ENCODE measurements at regions not wholly inside any gene's neighbourhood (a gene's known extent, or its start where the extent isn't known, plus 50 kb on each side); places are given as distances from the start of the nearest gene placed in this dataset.
"Not testable (repeated sequence)": the region's sequence is repeated elsewhere in the genome, so short reads cannot be mapped to it uniquely, and the experiment has no call there.

DNA sequence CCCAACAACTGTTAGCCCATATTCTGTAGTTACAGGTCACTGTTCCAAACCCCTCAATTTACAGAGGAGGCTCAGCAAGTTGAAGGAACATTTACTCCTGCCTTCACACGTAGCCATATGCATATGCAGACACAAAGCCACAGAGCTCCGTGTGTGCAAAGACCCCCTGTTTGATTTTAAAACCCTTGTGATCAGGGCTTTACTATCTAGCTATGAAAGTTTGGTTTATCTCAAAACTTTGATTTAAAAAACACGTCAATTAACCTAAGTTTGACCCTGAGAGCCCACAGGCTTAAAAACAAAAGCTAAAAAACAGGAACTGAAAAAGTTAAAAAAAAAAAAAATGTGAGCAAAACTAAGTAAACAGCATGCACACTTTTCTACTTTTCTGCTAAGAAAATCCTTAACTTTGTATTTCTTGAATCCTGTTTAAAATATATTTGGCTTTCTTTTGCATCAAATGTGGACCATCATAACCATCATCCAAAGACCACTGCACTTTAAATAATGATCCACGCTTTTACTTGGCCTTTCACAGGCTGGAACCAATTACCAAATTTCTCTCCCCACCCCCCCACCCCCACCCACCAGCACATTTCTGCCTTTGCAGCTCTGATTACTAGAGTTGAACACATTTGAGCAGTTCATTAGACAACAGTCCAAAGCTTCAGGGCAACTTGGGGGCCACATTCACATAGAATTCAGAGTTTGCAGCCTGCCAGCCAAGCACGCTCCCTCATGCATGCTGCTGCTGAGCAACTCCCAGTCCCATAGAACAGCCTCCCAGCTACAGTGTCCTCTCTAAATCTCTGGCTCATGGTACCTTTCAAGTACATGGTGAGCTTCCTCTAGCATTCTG is 128.8 kb upstream of the MAP3K1 start:
- no peak for DNase-seq (ENCODE audit: low read depth in 3 of 3)

DNA sequence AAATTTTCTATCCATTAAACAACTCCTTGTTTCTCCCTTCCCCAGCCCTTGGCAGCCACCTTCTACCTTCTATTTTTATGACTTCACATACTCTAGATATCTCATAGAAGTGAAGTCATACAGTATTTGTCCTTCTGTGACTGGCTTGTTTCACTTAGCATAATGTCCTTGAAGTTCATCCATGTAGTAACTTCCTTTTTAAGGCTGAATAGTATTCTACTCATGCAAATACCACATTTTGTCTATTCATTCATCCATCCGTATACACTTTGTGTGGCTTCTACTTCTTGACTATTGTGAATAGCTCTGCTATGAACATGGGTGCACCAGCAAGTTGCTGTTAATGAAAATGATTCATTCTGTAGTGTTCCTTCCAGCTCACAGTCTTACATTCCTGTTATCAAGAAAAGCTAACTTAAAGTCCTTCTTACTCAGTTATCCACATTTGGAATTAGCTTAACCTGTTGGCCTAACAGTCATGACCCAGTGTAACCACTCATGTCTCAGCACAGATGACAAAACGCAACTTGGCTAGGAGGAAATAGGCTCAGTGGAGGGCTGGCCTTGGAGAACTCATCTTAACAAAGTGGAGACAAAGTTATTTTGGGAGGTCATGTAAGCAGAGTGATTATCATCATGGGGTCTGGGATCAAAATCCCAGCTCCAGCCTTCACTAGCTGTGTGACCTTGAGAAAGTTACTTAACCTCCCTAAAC is 129.7 kb upstream of the MAP3K1 start:
- DNase-seq (ENCODE audit: low read depth in 3 of 3) = no peak

DNA sequence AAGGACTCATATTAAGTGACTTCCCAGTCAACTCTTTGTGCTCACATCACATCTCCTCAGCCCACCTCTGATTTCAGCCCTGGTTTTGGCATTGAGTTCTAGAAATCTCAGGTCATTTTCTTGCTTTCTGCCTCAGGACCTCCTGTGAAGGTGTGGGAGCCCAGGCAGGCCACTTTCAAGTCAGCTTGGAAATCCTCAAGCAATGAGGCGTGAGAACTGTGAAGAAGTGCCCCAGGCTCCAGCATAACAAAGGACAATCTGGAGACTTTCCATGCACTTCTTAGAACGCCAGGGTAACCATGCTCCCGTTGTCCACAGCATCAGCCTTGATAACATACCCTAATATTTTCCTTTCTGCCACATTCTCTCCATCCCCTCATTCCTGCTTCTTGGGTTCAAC is 131.2 kb upstream of the MAP3K1 start:
- DNase-seq (ENCODE audit: low read depth in 3 of 3) = no peak

GRCh38 chr5:56683733-56684132 is 131.6 kb upstream of the MAP3K1 start:
- no peak for DNase-seq (ENCODE audit: low read depth in 3 of 3)

DNA sequence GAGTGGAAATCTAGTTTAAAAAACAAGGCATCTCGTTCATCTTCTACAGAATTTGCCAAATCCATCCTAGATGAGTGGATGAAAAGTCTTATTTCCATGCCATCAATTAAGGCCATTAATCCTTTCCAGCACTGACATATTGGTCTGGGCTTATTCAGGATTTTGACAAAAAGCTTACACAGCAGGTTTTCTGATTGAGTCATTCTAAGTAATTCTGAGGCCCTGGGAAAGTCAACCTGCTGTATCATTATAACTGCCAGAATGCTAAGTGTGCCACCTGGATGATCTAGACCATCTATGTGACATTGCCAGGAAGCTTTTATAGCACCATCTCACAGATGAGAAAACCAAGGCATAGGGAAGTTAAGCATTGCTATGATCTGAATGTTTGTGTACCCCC is 132.1 kb upstream of the MAP3K1 start:
- no peak for DNase-seq (ENCODE audit: low read depth in 3 of 3)

DNA sequence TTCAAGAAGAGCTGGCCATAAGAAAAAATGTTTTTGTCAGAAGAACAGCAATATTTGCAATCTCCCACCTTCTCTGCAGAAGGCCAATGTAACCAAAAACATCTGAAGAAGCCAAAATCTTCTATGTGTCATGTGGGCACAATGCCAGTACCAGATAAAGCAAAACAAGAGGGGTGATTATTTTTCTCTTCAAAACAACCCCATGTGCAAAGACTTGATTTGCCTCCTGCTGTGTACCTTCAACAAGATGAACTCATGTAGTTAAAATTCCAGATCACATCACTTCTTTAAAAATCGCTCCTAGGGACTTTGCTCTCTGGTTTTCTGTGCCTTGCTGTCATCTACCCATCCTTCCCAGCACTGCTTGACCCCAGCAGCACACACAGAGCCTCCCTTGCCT is 134.0 kb upstream of the MAP3K1 start:
- no peak for DNase-seq (ENCODE audit: low read depth in 3 of 3)

GRCh38 chr5:56680731-56681130 is 134.6 kb upstream of the MAP3K1 start:
- DNase-seq (ENCODE audit: low read depth in 3 of 3) = no peak

DNA sequence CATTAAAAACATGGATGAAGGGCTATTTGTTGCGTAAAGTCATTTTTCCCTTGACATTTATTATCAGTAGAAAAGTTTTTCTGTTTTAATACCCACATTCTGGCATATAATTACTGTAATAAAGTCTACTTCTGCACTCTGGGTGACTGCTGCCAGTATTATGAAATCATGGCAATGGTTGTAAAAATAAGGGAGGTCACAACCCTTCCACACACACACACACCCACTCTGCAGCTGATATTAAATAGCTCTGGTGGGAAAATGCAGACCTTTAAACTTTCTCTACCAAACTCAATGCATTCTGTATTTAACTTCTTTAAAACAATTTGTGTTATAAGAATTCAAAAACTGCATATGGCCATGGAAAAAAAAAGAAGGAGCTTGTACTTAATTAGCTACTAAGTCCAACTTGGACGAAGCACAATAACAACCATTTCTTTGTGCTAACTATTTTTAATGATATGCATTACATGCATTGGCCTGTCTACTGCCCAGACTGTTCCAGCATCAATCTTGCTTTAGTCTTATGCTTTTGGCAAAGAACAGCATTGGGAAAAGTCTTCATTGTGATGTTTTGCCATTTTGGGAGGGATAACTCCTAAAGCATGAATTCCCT is 137.6 kb upstream of the MAP3K1 start:
- DNase-seq (ENCODE audit: low read depth in 3 of 3) = no peak

- no peak for DNase-seq (ENCODE audit: low read depth in 3 of 3)
Observed at GRCh38 chr5:56676091-56676768, 139.1 kb upstream of the MAP3K1 start.

DNA sequence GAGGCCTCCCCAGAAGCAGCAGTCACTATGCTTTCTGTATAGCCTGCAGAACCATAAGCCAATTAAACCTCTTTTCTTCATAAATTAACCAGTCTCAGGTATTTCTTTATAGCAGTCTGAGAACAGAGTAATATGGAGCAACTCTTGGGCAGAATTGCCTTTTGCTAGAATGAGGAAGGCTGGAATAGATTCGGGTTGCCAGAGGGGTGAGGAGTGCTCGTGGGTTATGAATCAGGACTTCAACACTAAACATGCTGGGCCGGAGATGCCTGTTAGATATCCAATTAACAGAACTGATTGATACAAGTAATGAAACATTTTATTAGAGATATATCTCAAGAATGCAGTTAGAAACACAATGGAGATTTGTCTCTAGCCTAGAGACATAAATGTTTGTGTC is 140.9 kb upstream of the MAP3K1 start:
- no peak for DNase-seq (ENCODE audit: low read depth in 3 of 3)

DNA sequence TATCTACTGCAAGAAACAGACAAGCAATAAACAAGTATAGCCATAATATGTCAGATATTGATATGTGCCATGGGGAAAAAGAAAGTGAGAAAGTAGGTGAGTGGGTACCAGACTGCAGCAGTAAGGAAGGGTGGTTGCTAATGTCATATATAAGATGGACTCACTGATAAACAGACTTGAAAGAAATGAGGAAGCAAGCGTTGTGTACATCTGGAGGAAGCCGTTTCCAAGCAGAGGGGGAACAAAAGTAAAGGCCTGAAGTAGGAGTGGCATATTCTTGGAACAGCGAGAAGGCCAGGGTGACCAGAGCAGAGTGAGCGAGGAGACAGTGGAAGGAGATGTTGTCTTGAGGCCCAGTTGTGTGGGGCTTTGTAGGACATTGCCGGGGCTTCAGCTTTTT is 142.2 kb upstream of the MAP3K1 start:
- no peak for DNase-seq (ENCODE audit: low read depth in 3 of 3)

DNA sequence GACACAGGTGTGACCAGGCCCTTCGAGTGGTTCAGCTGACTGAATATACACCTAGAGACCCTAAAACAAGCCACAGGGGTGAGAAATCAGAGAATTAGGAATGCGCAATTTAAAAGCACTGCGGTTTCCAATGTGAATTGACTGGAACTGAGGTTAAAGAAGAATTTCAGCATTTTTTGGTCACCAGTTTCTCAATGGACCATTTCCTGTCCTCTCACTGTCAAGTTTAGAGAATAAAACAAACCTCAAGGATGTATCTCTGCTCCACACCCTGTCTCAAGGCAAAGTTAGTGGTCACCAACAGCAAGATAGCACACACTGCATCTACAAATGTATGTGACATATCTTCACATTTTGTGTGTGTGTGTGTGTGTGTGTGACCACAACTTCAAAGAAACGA is 143.8 kb upstream of the MAP3K1 start:
- DNase-seq (ENCODE audit: low read depth in 3 of 3) = no peak

GRCh38 chr5:56670916-56671315 is 144.4 kb upstream of the MAP3K1 start:
- DNase-seq (ENCODE audit: low read depth in 3 of 3) = no peak

GRCh38 chr5:56669534-56670483 is 145.5 kb upstream of the MAP3K1 start:
- DNase-seq (ENCODE audit: low read depth in 3 of 3) = peak; percentile 20 to 33 (median 23)

- DNase-seq (ENCODE audit: low read depth in 3 of 3) = no peak
Observed at GRCh38 chr5:56668996-56669395, 146.4 kb upstream of the MAP3K1 start.

DNA sequence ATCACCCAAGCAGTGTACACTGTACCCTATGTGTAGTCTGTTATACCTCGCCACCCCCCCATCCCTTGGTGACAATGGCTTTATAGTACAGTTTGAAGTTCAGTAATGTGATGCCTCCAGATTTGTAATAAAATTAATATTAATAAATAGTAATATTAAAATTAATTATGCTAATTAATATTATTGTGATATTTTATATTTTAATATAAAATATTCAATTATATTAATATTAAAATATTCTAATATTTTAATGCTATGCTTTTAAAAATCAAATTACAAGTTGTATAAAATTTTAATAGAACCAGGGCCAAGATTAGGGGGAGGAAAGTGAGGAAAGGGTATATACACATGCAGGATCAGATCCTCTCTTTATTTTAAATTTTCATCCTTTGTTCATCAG is 147.7 kb upstream of the MAP3K1 start:
- no peak for DNase-seq (ENCODE audit: low read depth in 3 of 3)

GRCh38 chr5:56666901-56667300 is 148.4 kb upstream of the MAP3K1 start:
- no peak for DNase-seq (ENCODE audit: low read depth in 3 of 3)

GRCh38 chr5:56665117-56665516 is 150.2 kb upstream of the MAP3K1 start:
- not testable (repeated sequence) for DNase-seq (ENCODE audit: low read depth in 3 of 3)

DNA sequence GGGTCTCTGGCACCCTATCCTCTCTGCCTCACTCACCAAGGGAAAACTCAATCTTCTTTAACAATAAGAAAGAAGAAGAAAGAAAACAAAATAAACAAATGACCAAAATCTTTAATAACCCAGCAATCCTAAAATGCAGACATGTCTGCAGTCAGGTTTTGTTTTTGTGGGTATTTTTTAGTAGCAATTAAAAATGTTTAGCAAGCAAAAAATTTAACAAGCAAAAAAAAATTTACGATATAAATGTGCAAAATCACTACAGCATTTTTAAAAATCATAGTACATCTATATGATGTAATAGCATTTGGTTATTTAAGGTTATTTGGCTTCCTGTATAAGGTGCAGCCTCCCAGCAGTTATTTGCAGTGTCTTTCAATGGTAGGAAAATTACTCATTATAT is 151.3 kb upstream of the MAP3K1 start:
- DNase-seq (ENCODE audit: low read depth in 3 of 3) = no peak

- no peak for DNase-seq (ENCODE audit: low read depth in 3 of 3)
Observed at GRCh38 chr5:56663523-56663922, 151.8 kb upstream of the MAP3K1 start.

DNA sequence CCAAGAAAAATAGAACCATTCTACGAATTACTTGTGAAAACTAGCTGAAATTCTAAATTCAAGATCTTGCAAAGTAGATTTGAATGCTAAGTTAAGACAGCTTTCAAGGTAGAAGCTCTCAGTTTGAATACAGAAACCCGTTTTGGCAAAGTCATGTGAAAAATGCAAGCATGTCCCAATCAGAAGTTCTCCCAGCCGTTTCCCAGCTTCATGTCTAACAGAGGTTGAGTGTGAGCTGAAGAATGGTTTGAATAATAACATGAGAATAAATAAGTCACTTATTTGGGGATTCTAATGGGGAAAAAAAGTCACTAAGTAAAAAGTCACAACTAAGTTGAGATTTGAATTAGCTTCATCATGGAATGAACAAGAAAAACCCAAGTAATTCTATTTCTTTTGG is 152.5 kb upstream of the MAP3K1 start:
- DNase-seq (ENCODE audit: low read depth in 3 of 3) = no peak
